CD14-positive monocyte (primary cell): ENCODE measurements at regions not wholly inside any gene's neighbourhood (a gene's known extent, or its start where the extent isn't known, plus 50 kb on each side); places are given as distances from the start of the nearest gene placed in this dataset.

Experiments used
- DNase-seq, 3 donors: peaks; one replicate each; pipeline ENCODE4 v3.0.0-alpha.2; 2011 to 2022
- H2AFZ ChIP-seq: 2 replicates; pipeline ENCODE4 v1.6.0; 2012; ENCODE audit warnings: mild to moderate bottlenecking, low read depth, low read length, inconsistent platforms; ENCODE audit not compliant: insufficient read depth, poor library complexity, severe bottlenecking
- H3K27ac ChIP-seq, 2 donors: 1 replicate in 1 of 2; 2 replicates in 1 of 2; pipeline ENCODE4 v1.5.1; 2012 to 2013; ENCODE audit warnings: low read length in 2 of 2, control low read depth in 1 of 2, inconsistent platforms in 1 of 2, low read depth in 1 of 2, mild to moderate bottlenecking in 1 of 2
- H3K27me3 ChIP-seq, 2 donors: one replicate each; pipeline versions ENCODE4 v1.6.0 to v1.6.1; 2011 to 2013; ENCODE audit warnings: low read length in 2 of 2; ENCODE audit not compliant: control insufficient read depth in 2 of 2, insufficient read depth in 2 of 2
- H3K36me3 ChIP-seq, 2 donors: replicated peaks in 1 of 2; 1 replicate in 1 of 2; 2 replicates in 1 of 2; pipeline versions ENCODE4 v1.5.1 to v1.6.1; 2012 to 2013; ENCODE audit warnings: low read length in 2 of 2, control low read depth in 1 of 2, inconsistent platforms in 1 of 2, mild to moderate bottlenecking in 1 of 2; ENCODE audit not compliant: insufficient read depth in 2 of 2, control insufficient read depth in 1 of 2
- H3K4me1 ChIP-seq, 2 donors: 1 replicate in 1 of 2; 2 replicates in 1 of 2; pipeline versions ENCODE4 v1.5.1 to v1.6.1; 2012 to 2013; ENCODE audit warnings: low read length in 2 of 2, control low read depth in 1 of 2, inconsistent platforms in 1 of 2, mild to moderate bottlenecking in 1 of 2, moderate library complexity in 1 of 2; ENCODE audit not compliant: insufficient read depth in 2 of 2, control insufficient read depth in 1 of 2
- H3K4me2 ChIP-seq: replicated peaks from 2 replicates; pipeline ENCODE3; 2012; ENCODE audit warnings: low read length, moderate library complexity, mild to moderate bottlenecking; ENCODE audit not compliant: poor library complexity, severe bottlenecking; ENCODE audit errors: extremely low read depth
- H3K4me3 ChIP-seq, 3 experiments: fragments of 200-600 bp in 1 of 3; sonication (generic) in 1 of 3; replicated peaks in 1 of 3; 1 replicate in 2 of 3; 2 replicates in 1 of 3; pipeline ENCODE4 v1.5.1; 2011 to 2013; ENCODE audit warnings: low read length in 3 of 3, mild to moderate bottlenecking in 3 of 3, control low read depth in 2 of 3, low read depth in 2 of 3, inconsistent platforms in 1 of 3, moderate library complexity in 1 of 3
- H3K79me2 ChIP-seq: 2 replicates; pipeline ENCODE4 v1.6.0; 2012; ENCODE audit warnings: mild to moderate bottlenecking, control low read depth, inconsistent platforms, low read length, moderate library complexity; ENCODE audit not compliant: insufficient read depth
- H3K9ac ChIP-seq: 2 replicates; pipeline ENCODE4 v1.6.0; 2017; ENCODE audit warnings: low read length, mild to moderate bottlenecking; ENCODE audit not compliant: insufficient read depth, poor library complexity, severe bottlenecking
- H3K9me3 ChIP-seq, 2 donors: replicated peaks in 1 of 2; 1 replicate in 1 of 2; 2 replicates in 1 of 2; pipeline versions ENCODE4 v1.5.1 to v1.6.1; 2012 to 2013; ENCODE audit warnings: low read length in 2 of 2, control low read depth in 1 of 2; ENCODE audit not compliant: control insufficient read depth in 1 of 2, insufficient read depth in 1 of 2
- H4K20me1 ChIP-seq: 2 replicates; pipeline ENCODE4 v1.6.0; 2012; ENCODE audit warnings: mild to moderate bottlenecking, low read length, control low read depth, moderate library complexity; ENCODE audit not compliant: insufficient read depth
- H3K27ac Mint-ChIP-seq, 7 donors: one replicate each; pipeline ENCODE4 v1.8.0; 2020; ENCODE audit warnings: mild to moderate bottlenecking in 7 of 7, mixed read lengths in 7 of 7, moderate library complexity in 6 of 7, inconsistent platforms in 2 of 7
- H3K27me3 Mint-ChIP-seq, 3 donors: one replicate each; pipeline ENCODE4 v1.8.0; 2021 to 2022; ENCODE audit warnings: low read depth in 3 of 3, mild to moderate bottlenecking in 3 of 3, mixed read lengths in 3 of 3, moderate library complexity in 3 of 3, inconsistent platforms in 1 of 3
- H3K36me3 Mint-ChIP-seq, 2 donors: one replicate each; pipeline ENCODE4 v1.8.0; 2020; ENCODE audit warnings: mixed read lengths in 2 of 2, inconsistent platforms in 1 of 2, mild to moderate bottlenecking in 1 of 2
- H3K4me1 Mint-ChIP-seq: one replicate; pipeline ENCODE4 v1.8.0; 2020; ENCODE audit warnings: mild to moderate bottlenecking, mixed read lengths
- H3K4me3 Mint-ChIP-seq, 2 donors: one replicate each; pipeline ENCODE4 v1.8.0; 2020; ENCODE audit warnings: mild to moderate bottlenecking in 2 of 2, mixed read lengths in 2 of 2, moderate library complexity in 1 of 2
- H3K9me3 Mint-ChIP-seq, 7 donors: one replicate each; pipeline ENCODE4 v1.8.0; 2020 to 2022; ENCODE audit warnings: mixed read lengths in 7 of 7, mild to moderate bottlenecking in 6 of 7, moderate library complexity in 6 of 7, inconsistent platforms in 2 of 7
- WGBS: methylation state at CpG from one replicate; pipeline ENCODE4 v1.1.5; 2013; ENCODE audit warnings: missing lambda C conversion rate; ENCODE audit not compliant: insufficient coverage; 5-methylcytosine and 5-hydroxymethylcytosine counted together
- intact Hi-C, 2 donors: fragments of 100-400 bp; cut with micrococcal nuclease; formaldehyde crosslinking; loops; one replicate each; pipeline versions ENCODE4 v1.15.0 to v1.15.1; 2023
- TF ChIP-seq, protein P1 (sequence below): fragments of 200-600 bp; IDR thresholded peaks from one replicate; pipeline ENCODE4 v1.8.0; 2022; ENCODE audit warnings: antibody characterized with exemption, mild to moderate bottlenecking

DNA sequence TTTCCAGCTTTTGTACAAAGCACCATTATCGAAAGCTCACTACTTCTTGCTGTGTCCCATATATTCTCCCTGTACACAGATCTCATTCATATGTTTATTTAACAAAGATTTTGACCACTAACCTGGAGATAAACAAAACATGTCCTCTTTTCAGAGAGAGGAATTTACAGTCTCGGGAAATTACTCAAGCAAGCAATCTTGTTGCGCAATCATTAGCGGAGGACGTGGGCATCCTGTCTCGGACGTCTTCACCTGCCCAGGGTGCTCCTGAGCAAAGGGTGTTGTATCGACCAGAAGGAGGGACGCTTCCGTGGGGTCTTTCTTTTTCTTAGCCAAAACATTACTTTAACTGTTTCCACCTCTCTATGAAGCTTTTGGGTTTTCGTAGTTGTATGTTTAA is 66.5 kb upstream of the CLCN4 start:
- Mint-ChIP-seq H3K9me3 (peaks cover 0 to 6% (median 0%) of the 10 kb centered on the region in 7 donors), H3K36me3 (peaks cover 27 to 46% of the 10 kb centered on the region in 2 donors), H3K4me1 (peaks cover 11% of the 10 kb centered on the region), H3K27ac (peak overlapping the region in 2 of 7 donors; percentile 8 to 15), H3K4me3 (no peak overlapping the region), H3K27me3 (peaks cover 0 to 3% (median 0%) of the 10 kb centered on the region in 3 donors)
- Histone ChIP-seq H4K20me1 (no peaks in the 10 kb centered on the region), H3K36me3 (peaks cover 4 to 23% of the 10 kb centered on the region in 2 donors), H3K9me3 (no peaks in the 10 kb centered on the region), H3K9ac (no peak overlapping the region), H3K27me3 (no peaks in the 10 kb centered on the region), H2AFZ (no peak overlapping the region), H3K4me3 (no peak overlapping the region), H3K27ac (no peak overlapping the region), H3K4me2 (no peak overlapping the region), H3K4me1 (peaks cover 0 to 8% of the 10 kb centered on the region in 2 donors), H3K79me2 (no peaks in the 10 kb centered on the region)
- WGBS = no CpG with 5 or more reads among the region's 11 CpGs
- DNase-seq = peak in 1 of 3 donors; percentile 5
- TF ChIP-seq, protein P1, sequence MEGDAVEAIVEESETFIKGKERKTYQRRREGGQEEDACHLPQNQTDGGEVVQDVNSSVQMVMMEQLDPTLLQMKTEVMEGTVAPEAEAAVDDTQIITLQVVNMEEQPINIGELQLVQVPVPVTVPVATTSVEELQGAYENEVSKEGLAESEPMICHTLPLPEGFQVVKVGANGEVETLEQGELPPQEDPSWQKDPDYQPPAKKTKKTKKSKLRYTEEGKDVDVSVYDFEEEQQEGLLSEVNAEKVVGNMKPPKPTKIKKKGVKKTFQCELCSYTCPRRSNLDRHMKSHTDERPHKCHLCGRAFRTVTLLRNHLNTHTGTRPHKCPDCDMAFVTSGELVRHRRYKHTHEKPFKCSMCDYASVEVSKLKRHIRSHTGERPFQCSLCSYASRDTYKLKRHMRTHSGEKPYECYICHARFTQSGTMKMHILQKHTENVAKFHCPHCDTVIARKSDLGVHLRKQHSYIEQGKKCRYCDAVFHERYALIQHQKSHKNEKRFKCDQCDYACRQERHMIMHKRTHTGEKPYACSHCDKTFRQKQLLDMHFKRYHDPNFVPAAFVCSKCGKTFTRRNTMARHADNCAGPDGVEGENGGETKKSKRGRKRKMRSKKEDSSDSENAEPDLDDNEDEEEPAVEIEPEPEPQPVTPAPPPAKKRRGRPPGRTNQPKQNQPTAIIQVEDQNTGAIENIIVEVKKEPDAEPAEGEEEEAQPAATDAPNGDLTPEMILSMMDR = no peak
- intact Hi-C loops = no loop called here

DNA sequence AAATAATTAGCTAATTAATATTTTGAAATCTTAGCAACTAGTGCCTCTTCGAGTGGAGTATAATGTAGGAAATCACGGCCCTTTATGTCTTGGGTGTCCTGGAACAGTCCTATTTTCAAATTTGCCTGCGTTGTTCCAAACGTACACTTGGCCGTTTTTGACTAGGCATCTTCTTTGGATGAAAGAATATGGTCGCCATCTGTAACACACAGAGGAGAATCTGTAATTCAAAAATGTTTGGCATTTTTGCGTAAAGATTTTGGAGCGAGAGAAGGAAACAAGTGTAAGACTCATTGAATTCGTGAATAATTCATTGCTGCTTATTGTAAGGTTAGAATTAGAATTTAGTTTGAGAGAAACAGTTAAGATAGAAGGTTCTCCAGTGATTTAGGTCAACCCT is 61.5 kb upstream of the CLCN4 start:
- Histone ChIP-seq H4K20me1 (no peaks in the 10 kb centered on the region), H3K36me3 (peaks cover 4 to 24% of the 10 kb centered on the region in 2 donors), H3K4me2 (no peak overlapping the region), H3K27me3 (no peaks in the 10 kb centered on the region), H3K9ac (no peak overlapping the region), H3K9me3 (no peaks in the 10 kb centered on the region), H2AFZ (no peak overlapping the region), H3K4me3 (no peak overlapping the region), H3K27ac (no peak overlapping the region), H3K4me1 (peaks cover 6 to 12% of the 10 kb centered on the region in 2 donors), H3K79me2 (no peaks in the 10 kb centered on the region)
- Mint-ChIP-seq H3K4me3 (no peak overlapping the region), H3K4me1 (peaks cover 26% of the 10 kb centered on the region), H3K27me3 (peaks cover 0 to 10% (median 0%) of the 10 kb centered on the region in 3 donors), H3K27ac (no peak overlapping the region), H3K9me3 (peaks cover 0 to 8% (median 0%) of the 10 kb centered on the region in 7 donors), H3K36me3 (peaks cover 30 to 44% of the 10 kb centered on the region in 2 donors)
- TF ChIP-seq, protein P1 = no peak
- intact Hi-C loops = no loop called here
- no peak for DNase-seq
- no CpG with 5 or more reads among the region's 9 CpGs for WGBS
